SK-N-MC (cell line): ENCODE measurements at regions not wholly inside any gene's neighbourhood (a gene's known extent, or its start where the extent isn't known, plus 50 kb on each side); places are given as distances from the start of the nearest gene placed in this dataset.

Source experiments
- EZH2 ChIP-seq: fragments of 200-600 bp; sonication (generic); IDR thresholded peaks from one replicate; pipeline ENCODE4 v1.6.1; 2017; ENCODE audit warnings: antibody characterized with exemption
- FOXP2 ChIP-seq: optimal IDR thresholded peaks from 2 replicates; pipeline ENCODE3; 2011; ENCODE audit warnings: mild to moderate bottlenecking, moderate library complexity; ENCODE audit not compliant: insufficient read depth; ENCODE audit errors: extremely low read length, control extremely low read depth
- POLR2AphosphoS5 ChIP-seq: IDR thresholded peaks from 2 replicates; pipeline ENCODE4 v1.6.1; 2012; ENCODE audit warnings: mild to moderate bottlenecking, low read depth, low read length, borderline replicate concordance

DNA sequence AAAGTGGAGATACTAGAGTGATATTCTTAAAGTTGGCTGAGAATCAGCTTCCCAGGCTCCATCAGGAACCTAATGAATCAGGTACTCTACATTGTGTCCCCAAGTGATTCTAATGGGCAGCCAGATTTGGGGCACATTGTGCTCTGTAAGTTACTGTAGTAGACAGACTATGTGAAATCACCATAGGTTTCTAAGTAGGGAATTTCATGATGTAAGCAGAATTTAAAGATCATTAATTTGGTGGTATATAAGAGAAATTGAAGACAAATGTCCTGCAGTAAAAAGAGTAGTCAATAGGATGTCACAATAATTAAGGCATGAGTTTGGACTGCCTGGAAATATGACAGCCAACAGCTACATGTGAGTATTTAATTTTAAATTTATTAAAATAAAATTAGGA, 602.4 kb upstream of the ACVR2A start:
- TF ChIP-seq EZH2 (no peak), POLR2AphosphoS5 (no peak), FOXP2 (no peak)
